PC-3 (cell line): ENCODE measurements at regions not wholly inside any gene's neighbourhood (a gene's known extent, or its start where the extent isn't known, plus 50 kb on each side); places are given as distances from the start of the nearest gene placed in this dataset.

Experiments
- CTCF ChIP-seq: fragments of 300-600 bp; sonication (generic); conservative IDR thresholded peaks from 2 replicates; pipeline ENCODE4 v1.5.1; 2017; ENCODE audit warnings: antibody characterized with exemption, low read depth, mild to moderate bottlenecking, low read length
- EZH2 ChIP-seq: fragments of 300-600 bp; sonication (generic); IDR thresholded peaks from one replicate; pipeline ENCODE4 v1.6.1; 2017; ENCODE audit warnings: antibody characterized with exemption, mild to moderate bottlenecking, low read length; ENCODE audit not compliant: unreplicated experiment

GRCh38 chr13:46949211-46949610 is 52.4 kb upstream of the HTR2A start:
- TF ChIP-seq CTCF (no peak), EZH2 (no peak)
